HG03139 (cell line): ENCODE measurements at regions not wholly inside any gene's neighbourhood (a gene's known extent, or its start where the extent isn't known, plus 50 kb on each side); places are given as distances from the start of the nearest gene placed in this dataset.
"Not testable (repeated sequence)": the region's sequence is repeated elsewhere in the genome, so short reads cannot be mapped to it uniquely, and the experiment has no call there.

Experiments used
- ATAC-seq: cut with Tn5 transposase; IDR thresholded peaks from one replicate; pipeline ENCODE4 v1.9.1; 2021; ENCODE audit not compliant: unreplicated experiment

DNA sequence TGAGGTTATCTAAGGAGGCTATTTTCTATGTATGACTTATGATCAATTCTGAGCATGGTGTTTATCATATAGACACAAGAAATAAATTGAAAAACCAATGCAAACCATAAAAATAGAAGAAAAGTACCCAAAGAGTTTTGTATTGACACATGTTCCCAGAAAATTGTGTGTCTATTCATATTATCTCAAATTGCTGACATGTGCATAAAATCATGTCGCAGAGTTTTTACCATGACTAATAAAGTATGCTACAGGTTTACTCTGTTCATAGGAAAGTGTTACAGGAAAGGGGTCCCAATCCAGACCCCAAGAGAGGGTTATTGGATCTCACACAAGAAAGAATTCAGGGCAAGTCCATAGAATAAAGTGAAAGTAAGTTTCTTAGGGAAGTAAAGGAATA is 290.7 kb upstream of the NRXN1 start:
- no peak for ATAC-seq

DNA sequence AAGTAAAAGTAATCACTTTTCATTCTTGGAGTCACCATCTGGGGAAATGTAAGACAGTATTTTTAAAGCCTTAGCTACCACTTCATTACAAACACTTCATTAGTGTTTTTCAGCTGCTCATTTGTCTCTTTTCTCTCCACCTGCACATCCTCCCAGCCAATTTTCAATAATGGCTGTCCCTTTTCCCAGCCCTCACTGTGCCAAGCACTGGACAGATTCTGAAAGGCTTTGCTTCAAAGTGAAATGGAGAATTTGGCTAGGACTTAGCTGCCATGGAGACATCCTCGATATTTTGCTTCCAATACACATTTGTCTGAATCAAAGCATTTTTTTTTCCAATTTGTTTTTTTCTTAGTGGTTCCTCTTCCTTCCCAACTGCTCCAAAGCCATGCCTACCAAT is 272.4 kb upstream of the NRXN1 start:
- ATAC-seq = no peak

DNA sequence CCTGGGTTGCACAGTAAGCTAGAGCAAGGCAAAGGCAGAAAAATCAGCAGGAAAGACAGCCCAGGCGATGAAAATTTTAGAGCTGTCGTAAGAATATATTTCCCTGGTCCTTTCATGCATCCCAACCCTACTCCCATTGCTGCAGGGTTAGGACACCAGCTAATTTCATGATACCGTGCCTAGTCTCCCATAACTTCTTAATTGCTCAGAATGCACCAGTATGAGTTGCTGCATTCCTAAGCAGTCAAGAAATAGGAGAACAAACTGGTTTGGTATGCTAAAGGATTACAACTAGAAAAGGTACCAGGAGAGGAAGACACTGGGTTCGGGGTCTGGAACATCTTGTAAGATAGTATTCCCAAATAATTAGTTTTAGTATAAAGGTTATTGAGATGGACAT is 269.4 kb upstream of the NRXN1 start:
- no peak for ATAC-seq

DNA sequence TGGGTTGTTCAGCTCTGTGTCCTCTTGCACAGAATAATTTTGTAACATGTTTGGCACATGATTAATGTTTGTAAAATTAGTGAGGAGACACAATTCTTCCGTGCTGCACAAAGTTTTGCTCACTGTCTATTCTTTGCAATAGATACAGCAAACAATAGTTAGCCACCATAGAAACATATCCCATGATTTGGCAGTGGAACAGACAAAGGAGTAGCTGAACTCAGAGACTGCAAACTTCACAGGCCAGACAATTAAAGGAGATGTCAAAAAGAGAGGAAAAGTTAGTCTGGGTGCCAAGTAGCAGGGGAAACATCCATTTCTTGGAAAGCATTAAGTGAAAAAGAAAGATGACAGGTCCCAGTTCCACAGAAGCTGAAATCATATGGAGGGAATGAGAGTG is 267.4 kb upstream of the NRXN1 start:
- no peak for ATAC-seq

DNA sequence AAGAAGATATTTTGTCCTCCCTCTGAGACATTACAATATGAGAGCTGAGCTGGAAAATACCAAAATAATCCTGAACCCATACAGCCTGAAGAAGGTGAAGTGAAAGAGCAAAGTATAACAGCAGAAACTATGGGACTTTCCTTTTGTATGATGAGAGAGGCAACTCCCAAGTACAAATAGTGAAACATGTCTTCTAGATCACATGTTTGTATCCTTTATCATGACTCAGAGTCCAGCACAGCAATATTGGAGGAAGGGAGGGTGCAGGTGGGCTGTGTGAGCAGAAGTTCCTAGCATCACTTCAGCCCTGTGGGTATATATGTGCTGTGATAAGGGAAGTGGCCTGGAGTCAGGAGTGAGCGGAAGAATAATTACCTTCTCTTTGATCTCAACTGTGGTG is 265.6 kb upstream of the NRXN1 start:
- ATAC-seq = no peak

DNA sequence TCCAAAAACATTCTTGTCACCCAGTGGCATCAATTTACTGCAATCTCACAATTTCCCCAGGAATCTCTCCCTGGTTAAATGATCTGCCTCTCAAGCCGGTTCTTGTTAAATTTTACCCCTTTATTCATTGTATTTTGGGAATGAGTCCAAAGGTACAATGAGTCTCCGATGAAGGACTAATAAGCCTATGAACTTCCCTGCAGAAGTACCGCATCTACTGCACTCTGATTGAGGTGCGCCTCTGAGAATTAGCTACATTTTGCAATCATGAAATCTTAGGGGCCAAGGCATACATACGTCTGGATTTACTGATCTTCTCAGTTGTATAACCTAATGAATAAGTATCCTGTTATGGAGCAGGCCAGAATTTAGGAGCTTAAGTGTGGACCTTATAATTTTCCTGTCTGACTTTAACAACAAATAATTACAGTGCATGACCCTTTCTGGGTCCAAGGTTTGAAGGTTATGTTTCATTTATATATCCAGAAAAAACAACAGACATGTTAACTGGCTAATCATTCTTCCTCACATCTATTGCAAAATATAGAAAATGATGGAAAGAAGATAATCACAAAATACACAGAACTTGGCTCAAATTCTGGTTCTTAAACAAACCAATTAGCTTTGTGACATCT is 261.8 kb upstream of the NRXN1 start:
- ATAC-seq = no peak

DNA sequence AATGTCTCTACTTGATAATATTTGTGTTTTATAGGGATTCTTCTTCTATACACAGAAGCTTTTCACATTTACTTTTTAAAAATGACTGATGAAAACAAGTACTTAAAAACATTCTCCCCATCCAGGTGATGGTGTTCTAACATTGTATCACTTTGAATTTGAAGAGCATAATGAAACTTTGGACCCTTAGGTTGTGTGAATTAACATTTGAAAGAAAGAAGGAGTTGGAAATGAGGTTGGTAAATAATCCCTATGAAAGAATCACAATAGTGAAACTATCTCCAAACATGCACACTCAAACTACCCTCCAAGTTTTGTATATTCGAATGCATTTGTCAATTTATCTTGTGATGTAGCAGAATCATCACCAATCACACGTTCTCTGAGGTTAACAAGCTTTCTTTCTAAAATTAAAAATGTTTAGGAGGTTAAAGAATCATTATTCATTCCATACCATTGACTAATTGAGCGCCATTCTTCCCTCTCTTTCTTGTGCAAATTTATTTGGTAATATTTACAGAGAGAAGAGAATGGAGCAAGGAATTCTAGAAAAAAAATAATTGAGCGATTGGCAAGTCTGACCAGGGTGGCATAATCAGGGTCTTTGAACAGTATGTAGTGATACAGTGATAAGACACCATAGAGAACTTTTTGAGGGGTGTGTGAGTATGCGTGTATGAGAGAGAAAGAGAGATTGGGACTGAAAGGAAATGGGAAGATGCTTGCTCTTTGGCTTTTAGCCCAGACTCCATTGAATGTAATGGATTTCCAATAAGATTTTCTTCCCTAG is 260.0 kb upstream of the NRXN1 start:
- ATAC-seq = no peak

DNA sequence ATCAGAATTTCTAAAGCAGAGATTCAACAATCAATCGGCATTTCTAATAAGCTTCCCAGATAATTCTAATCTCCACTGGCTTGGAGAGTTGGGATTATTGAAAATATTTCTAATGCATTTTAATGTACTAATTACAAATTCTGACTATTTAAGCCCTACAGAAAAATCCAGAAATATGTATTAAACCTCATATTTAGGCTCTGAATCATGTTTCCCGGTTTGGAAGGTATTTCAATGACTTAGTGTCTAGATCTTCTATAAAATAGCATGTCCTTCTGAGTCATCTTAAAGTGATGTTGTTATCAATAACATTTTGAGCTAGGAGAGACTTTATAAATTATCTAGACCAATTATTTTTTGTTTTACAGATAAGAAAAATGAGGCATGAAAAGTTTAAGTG is 258.8 kb upstream of the NRXN1 start:
- ATAC-seq = no peak

DNA sequence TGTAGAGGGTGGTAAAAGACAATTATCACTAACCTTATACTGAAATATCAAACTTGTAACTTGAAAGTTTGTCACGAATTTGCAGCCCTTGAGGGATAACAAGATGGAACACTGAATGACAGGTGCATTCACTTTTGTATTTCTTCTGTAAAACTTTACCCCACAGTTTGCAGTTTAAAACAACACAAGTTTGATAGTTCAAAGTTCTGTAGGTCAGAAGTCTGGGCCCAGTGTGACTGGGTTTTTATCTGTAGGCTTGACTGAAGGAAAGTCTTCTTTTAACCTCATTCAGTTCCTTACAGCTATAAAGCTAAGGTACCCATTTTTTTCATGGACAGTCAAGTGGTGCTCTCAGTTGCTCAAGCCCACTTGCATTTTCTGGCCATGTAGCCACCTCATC is 257.1 kb upstream of the NRXN1 start:
- ATAC-seq = no peak

DNA sequence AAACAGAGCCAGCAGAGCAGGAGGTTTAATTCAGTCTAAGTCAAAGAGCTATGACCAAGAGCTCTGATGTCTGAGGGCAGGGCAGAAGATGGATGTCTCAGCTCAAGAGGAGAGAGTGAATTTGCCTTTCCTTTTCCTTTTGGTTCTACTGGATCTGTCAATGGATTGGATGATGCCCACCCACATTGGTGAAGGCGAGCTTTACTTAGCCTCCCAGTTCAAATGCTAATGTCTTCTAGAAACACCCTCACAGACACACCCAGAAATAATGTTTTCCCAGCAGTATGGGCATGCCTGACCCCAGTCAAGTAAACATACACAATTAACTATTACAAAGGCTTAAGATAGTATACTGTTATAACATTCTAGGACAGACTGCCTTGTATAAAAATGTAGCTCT is 236.3 kb upstream of the NRXN1 start:
- no peak for ATAC-seq

DNA sequence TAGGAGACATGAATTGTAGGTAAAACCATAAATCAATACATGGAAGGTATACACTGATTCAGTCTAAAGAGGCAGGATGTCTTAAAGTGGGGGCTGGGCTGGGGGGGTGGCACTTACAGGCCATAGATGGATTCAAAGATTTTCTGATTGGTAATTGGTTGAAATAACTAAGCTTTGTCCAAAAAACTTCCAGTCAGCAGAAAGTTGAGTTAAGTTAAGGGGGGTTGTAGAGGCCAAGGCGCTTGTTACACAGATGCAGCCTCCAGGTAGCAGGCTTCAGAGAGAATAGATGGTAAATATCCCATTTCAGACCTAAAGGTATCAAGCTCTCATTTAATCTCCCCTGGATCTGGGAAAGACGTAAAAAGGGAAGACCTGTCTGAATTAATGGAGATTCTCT is 233.6 kb upstream of the NRXN1 start:
- ATAC-seq = no peak

DNA sequence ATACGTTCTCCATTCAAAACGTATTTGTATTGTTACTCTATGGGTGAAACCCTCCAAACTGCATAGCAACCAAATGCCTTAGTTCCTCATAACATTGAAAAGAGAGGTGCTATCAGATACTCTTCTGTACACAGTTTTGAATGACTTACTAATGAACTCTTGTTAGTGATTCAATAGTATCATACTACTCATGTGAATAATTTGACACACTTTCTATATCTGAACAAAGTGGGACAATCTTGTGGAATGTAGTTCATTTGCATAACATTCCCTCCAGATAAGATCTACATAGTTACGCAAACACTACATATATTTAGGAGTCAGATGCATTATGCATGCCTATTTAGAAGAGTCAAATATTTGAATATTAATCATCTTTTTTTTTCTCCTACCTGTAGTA is 232.0 kb upstream of the NRXN1 start:
- no peak for ATAC-seq

DNA sequence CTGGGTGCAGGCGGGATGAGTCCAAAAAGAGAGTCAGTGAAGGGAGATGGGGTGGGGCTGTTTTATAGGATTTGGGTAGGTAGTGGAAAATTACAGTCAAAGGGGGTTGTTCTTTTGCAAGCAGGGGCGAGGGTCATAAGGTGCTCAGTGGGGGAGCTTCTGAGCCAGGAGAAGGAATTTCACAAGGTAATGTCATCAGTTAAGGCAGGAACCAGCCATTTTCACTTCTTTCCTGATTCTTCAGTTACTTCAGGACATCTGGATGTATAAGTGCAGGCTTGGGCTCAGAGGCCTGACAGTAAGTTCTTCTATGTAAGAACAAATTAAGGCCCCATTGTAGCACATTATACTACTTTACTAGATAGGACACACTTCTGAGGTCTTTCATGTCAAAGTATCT is 231.2 kb upstream of the NRXN1 start:
- ATAC-seq = not testable (repeated sequence)

DNA sequence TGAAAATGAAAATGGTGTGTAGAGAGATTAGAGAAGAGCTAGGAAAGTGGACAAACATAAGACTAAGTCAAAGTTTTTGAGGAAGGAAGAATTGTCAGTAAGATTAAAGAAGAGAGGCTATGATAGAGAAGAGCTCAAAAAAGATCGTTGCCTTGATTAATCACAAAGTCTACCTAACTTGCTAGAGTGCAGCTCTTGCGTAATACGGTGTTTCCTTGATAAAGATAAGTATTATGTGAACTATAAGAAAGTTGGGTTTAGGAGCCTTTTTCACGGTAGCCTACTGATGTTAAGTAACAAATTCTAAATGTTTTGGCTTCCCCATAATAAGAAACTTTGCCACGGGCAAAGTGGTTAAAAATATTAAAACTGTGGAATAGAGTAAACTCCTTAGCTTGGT is 226.4 kb upstream of the NRXN1 start:
- ATAC-seq = no peak

DNA sequence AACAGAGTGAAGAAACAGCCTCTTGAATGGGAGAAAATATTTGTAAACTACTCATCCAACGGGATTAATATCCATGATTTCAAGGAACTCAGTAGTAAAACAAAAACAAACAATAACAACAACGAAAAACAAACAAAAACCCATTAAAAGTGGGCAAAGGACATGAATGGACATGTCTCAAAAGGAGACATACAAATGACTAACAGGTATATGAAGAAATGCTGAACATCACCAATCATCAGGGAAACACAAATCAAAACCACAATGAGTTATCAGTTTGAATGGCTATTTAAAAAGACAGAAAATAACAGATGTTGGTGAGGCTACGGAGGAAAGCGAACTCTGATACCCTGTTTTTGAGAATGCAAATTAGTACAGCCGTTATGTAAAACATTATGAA is 224.8 kb upstream of the NRXN1 start:
- no peak for ATAC-seq

DNA sequence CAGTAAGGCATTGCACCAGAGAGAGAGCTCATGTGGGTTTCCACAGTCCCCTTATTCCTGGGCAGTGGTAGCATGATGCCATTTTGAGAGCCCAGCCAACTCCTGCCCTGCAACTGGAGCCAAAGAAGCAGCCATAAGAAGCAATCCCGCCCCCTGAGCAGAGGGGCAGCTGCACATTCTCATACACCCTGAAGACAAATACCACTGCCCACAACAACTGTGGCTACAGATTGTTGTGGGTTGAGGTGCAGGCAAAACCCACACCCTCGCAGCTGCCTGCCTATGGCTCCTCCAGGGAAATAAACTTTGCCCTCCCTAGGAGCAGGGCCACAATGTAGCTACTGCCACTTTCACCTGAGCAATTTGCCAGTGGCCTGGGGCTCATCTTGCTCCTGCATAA is 219.4 kb upstream of the NRXN1 start:
- no peak for ATAC-seq

DNA sequence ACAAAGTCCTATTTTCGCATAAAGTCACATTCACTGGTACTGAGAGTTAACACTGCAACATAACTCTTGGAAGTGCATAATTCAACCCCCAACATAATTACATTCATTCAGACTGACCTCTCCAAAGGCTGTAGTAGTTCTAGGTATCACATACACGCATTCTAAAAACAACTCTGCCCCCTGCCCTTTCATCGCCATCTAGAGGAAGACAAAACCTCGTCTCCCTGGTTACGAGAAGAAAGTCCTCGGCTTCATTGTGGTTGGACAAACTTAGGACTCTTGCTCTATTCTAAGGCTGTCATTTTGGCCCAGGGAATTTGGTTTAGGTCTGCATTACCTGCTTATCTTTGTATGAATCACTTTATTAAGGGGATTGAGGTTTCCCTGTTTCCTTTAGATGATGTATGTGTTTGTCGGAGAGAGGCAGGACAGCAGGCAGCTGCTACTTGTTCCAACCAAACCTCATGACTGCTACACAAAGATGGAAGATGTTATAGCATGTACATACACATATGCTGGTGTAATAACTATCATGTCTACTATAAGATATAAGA is 215.4 kb upstream of the NRXN1 start:
- ATAC-seq = no peak

DNA sequence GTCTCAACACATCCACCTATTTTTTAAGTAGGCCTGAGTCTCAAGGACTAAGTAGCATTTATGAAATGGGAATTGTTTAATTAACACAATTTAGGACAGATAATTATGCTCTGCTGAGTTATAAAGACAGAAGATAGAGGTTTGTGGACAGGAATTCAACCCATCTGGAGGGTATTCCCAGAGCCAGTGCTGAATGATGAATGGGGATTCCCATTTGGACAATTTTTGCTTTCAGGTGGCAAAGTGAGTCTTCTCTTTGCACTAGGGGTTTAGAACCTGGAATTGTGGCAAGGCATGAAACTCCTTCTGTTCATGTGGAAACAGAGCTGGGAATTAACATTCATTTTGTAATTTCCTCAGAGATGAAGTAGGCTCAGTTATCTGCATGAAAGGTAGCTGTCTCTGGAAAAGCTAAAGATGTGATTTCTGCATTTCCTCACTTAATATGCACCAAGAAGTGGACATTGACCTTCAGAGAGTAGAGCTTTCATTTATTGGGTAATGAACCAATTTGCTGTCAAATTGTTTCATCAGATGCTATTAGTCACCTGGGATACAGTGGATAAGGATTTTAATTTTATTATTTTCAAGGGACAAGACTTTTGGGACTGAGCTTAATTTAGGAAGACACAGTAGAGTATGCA is 212.1 kb upstream of the NRXN1 start:
- ATAC-seq = no peak

DNA sequence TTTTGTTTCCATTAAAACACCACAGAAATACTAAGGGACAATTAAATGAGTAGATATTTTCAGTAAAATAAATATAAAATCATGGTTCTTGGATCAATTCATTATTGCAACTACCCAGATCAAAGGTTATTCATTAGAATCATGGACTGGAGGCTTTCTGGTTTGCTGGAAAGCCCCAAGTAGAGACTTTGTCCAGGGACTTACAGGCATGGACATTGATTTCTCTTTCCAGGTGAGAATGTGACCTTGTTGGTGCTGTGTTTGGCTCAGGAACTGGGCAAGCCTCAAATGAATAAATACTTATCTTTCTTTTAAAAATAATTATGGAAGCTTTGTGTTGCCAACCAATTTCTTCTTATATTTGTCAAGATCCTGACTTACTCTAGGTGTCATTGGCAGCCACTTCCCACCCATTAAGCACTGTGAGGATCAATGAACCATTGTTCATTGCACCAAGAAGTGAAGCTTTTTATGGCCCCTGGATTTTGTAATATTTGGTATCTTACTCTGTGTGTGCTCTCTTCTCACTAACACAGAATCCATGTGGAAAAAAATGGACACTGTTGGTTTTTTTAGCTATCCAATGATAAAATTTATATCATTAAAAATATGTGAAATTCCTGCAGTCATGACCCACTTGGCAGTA is 205.8 kb upstream of the NRXN1 start:
- no peak for ATAC-seq

DNA sequence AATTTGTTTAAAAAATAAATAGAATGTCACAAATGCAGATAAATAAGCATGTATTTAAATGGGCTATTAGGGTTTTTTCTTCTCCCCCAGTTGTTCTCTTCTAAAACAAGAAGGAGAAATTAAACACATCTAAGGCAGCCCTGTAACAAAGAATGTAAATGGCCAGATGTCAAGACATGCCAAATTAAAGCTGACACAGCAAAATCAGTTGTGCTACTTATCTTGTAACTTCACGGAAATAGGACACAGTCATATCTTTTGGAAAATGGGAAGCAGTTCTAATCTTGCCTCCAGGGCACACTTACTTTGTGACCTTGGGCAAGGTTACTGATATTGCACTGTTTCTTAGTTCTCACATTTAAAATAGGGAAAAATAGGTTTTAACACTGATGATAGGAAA is 200.1 kb upstream of the NRXN1 start:
- no peak for ATAC-seq

DNA sequence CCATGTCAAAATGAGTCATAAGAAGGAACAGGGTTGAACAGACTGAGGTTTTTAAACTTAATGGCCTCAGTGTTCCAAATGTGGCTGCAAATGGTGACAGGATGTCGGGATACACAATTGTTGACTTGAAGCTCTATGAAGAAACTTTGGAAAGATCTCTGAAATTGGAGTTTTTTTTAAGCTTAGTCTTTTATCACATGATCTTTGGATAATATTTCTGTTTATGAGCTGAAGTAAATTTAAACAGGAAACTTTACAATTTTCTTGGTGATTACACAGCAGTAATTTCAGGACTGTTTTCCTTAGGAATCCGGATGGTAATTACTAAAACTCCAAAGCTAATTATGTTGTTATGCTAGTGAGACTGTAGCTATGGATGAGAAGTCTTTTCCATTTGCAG is 199.1 kb upstream of the NRXN1 start:
- ATAC-seq = no peak

DNA sequence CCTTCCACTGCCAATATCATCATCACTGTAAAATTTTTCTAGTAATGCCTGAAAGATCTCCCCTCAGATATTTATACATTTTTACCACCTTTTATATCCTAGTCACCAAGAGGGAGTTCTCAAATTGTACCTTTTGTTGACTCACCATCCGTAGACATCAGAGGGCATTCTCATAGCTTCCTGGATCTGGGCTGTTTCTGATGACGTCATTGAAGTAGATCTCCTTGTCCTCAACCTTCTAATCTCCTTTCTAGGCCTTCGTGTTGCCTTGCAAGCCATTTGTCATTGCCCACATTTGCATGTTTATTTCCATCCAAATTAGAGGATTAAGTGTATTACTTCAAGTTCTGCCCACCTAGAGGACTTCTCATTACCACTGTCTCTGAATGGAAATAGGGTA is 193.4 kb upstream of the NRXN1 start:
- no peak for ATAC-seq
